IMR-90 (cell line): ENCODE measurements at regions not wholly inside any gene's neighbourhood (a gene's known extent, or its start where the extent isn't known, plus 50 kb on each side); places are given as distances from the start of the nearest gene placed in this dataset.

ENCODE experiments used
- ATAC-seq: fragments of 200-7000 bp; cut with Tn5 transposase; 2 replicates; pipeline ENCODE4 v1.9.1; 2020; ENCODE audit warnings: low read depth, mild to moderate bottlenecking, moderate library complexity
- BruUV-seq: library from RNA; stranded (reverse); fragments of 400-500 nt; replicated peaks from 2 replicates; lab custom pipeline; 2021; lab: Mats Ljungman, UMichigan
- CTCF ChIA-PET: fragments of 300-600 bp; formaldehyde crosslinking; extraction: SDS; loops from one replicate; lab custom pipeline; 2021; ENCODE audit warnings: antibody characterized with exemption; lab: Yijun Ruan, JAX
- POLR2A ChIA-PET: fragments of 300-600 bp; sonication (Branson Sonifier 250); formaldehyde crosslinking; loops from one replicate; lab custom pipeline; 2022; ENCODE audit warnings: antibody characterized with exemption; ENCODE audit not compliant: unreplicated experiment; lab: Charles Lee
- DNase-seq: peaks from one replicate; pipeline ENCODE4 v3.0.0; 2013
- H2AFZ ChIP-seq: replicated peaks from 2 replicates; pipeline ENCODE3; 2013; ENCODE audit warnings: low read length, mild to moderate bottlenecking; ENCODE audit not compliant: poor library complexity
- H2AK5ac ChIP-seq: 2 replicates; pipeline ENCODE4 v1.6.1; 2013; ENCODE audit warnings: low read depth, low read length, inconsistent platforms
- H2AK9ac ChIP-seq: replicated peaks from 2 replicates; pipeline ENCODE3; 2013; ENCODE audit warnings: mild to moderate bottlenecking, low read depth, low read length, moderate library complexity; ENCODE audit not compliant: poor library complexity
- H2BK120ac ChIP-seq: 2 replicates; pipeline ENCODE4 v1.6.1; 2013; ENCODE audit warnings: low read depth, low read length, inconsistent platforms
- H2BK15ac ChIP-seq: 3 replicates; pipeline ENCODE4 v1.6.1; 2013; ENCODE audit warnings: low read depth, low read length, inconsistent platforms
- H2BK20ac ChIP-seq: 2 replicates; pipeline ENCODE4 v1.6.1; 2013; ENCODE audit warnings: low read depth, mild to moderate bottlenecking, inconsistent platforms, low read length, moderate library complexity
- H2BK5ac ChIP-seq: 2 replicates; pipeline ENCODE4 v1.6.1; 2013; ENCODE audit warnings: mild to moderate bottlenecking, low read depth, low read length, inconsistent platforms; ENCODE audit not compliant: poor library complexity, severe bottlenecking
- H3K14ac ChIP-seq: replicated peaks from 2 replicates; pipeline ENCODE4 v1.6.1; 2013; ENCODE audit warnings: low read depth, low read length, inconsistent platforms
- H3K18ac ChIP-seq: 2 replicates; pipeline ENCODE4 v1.6.1; 2013; ENCODE audit warnings: low read depth, low read length, control low read depth
- H3K23ac ChIP-seq: 2 replicates; pipeline ENCODE4 v1.6.1; 2013; ENCODE audit warnings: low read depth, low read length, inconsistent platforms
- H3K27ac ChIP-seq: 2 replicates; pipeline ENCODE4 v1.5.1; 2013; ENCODE audit warnings: mild to moderate bottlenecking, control low read depth, low read length; ENCODE audit not compliant: insufficient read depth
- H3K27me3 ChIP-seq: 2 replicates; pipeline ENCODE4 v1.6.1; 2013; ENCODE audit warnings: low read length; ENCODE audit not compliant: control insufficient read depth, insufficient read depth
- H3K36me3 ChIP-seq: 2 replicates; pipeline ENCODE4 v1.6.1; 2013; ENCODE audit warnings: low read length, mixed read lengths; ENCODE audit not compliant: control insufficient read depth, insufficient read depth
- H3K4ac ChIP-seq: 2 replicates; pipeline ENCODE4 v1.6.1; 2013; ENCODE audit warnings: low read depth, low read length, inconsistent platforms
- H3K4me1 ChIP-seq: 2 replicates; pipeline ENCODE4 v1.6.1; 2013; ENCODE audit warnings: low read length, mixed read lengths; ENCODE audit not compliant: control insufficient read depth, insufficient read depth
- H3K4me2 ChIP-seq: 2 replicates; pipeline ENCODE4 v1.6.1; 2013; ENCODE audit warnings: low read depth, mild to moderate bottlenecking, control low read depth, low read length, moderate library complexity
- H3K4me3 ChIP-seq: 2 replicates; pipeline ENCODE4 v1.5.1; 2013; ENCODE audit warnings: low read depth, mild to moderate bottlenecking, control low read depth, low read length, moderate library complexity; ENCODE audit not compliant: insufficient read depth
- H3K56ac ChIP-seq: 2 replicates; pipeline ENCODE4 v1.6.1; 2013; ENCODE audit warnings: low read length, inconsistent platforms; ENCODE audit not compliant: insufficient read depth; ENCODE audit errors: extremely low read depth
- H3K79me1 ChIP-seq, 2 experiments: 2 replicates each; pipeline ENCODE4 v1.6.1; 2013; ENCODE audit warnings: low read length in 2 of 2, inconsistent platforms in 1 of 2, low read depth in 1 of 2
- H3K9ac ChIP-seq: 2 replicates; pipeline ENCODE4 v1.6.1; 2013; ENCODE audit warnings: low read depth, low read length, control low read depth
- H3K9me1 ChIP-seq: 2 replicates; pipeline ENCODE4 v1.6.1; 2013; ENCODE audit warnings: low read length, inconsistent platforms; ENCODE audit not compliant: insufficient read depth
- H3K9me3 ChIP-seq: 2 replicates; pipeline ENCODE4 v1.6.1; 2013; ENCODE audit warnings: low read length; ENCODE audit not compliant: control insufficient read depth, insufficient read depth
- H4K20me1 ChIP-seq: 2 replicates; pipeline ENCODE4 v1.6.1; 2013; ENCODE audit warnings: low read length, inconsistent platforms; ENCODE audit not compliant: insufficient read depth
- H4K5ac ChIP-seq: 2 replicates; pipeline ENCODE4 v1.6.1; 2013; ENCODE audit warnings: mild to moderate bottlenecking, low read depth, low read length, control low read depth
- H4K8ac ChIP-seq, 2 experiments: 2 replicates each; pipeline ENCODE4 v1.6.1; 2013; ENCODE audit warnings: low read depth in 2 of 2, low read length in 2 of 2, control low read depth in 1 of 2, inconsistent platforms in 1 of 2
- H4K91ac ChIP-seq: 2 replicates; pipeline ENCODE4 v1.6.1; 2013; ENCODE audit warnings: low read depth, low read length, inconsistent platforms; ENCODE audit not compliant: insufficient read depth
- BHLHE40 ChIP-seq: fragments of 150-350 bp; IDR thresholded peaks from 2 replicates; pipeline ENCODE4 v1.6.1; 2016; ENCODE audit warnings: mild to moderate bottlenecking, low read depth, low read length
- CEBPB ChIP-seq: IDR thresholded peaks from 2 replicates; pipeline ENCODE4 v1.6.1; 2012; ENCODE audit warnings: low read depth, low read length, improper control_type of control experiment
- CHD1 ChIP-seq: IDR thresholded peaks from 2 replicates; pipeline ENCODE4 v1.6.1; 2012; ENCODE audit warnings: low read depth, low read length, improper control_type of control experiment
- ELK1 ChIP-seq: fragments of 150-350 bp; IDR thresholded peaks from 2 replicates; pipeline ENCODE4 v1.6.1; 2016; ENCODE audit warnings: low read depth, mild to moderate bottlenecking, low read length, moderate library complexity, borderline replicate concordance
- FOS ChIP-seq: fragments of 150-350 bp; IDR thresholded peaks from 2 replicates; pipeline ENCODE4 v1.6.1; 2016; ENCODE audit warnings: low read depth, low read length
- MAFK ChIP-seq: IDR thresholded peaks from 2 replicates; pipeline ENCODE4 v1.6.1; 2012; ENCODE audit warnings: low read depth, low read length, improper control_type of control experiment
- MAZ ChIP-seq: IDR thresholded peaks from 2 replicates; pipeline ENCODE4 v1.6.1; 2012; ENCODE audit warnings: low read depth, mild to moderate bottlenecking, low read length, improper control_type of control experiment, moderate library complexity, borderline replicate concordance
- MXI1 ChIP-seq: IDR thresholded peaks from 2 replicates; pipeline ENCODE4 v1.6.1; 2012; ENCODE audit warnings: low read depth, mild to moderate bottlenecking, low read length, moderate library complexity, borderline replicate concordance
- POLR2A ChIP-seq: IDR thresholded peaks from 2 replicates; pipeline ENCODE4 v1.6.1; 2012; ENCODE audit warnings: mild to moderate bottlenecking, low read depth, low read length
- RAD21 ChIP-seq: IDR thresholded peaks from 2 replicates; pipeline ENCODE4 v1.6.1; 2012; ENCODE audit warnings: low read length, improper control_type of control experiment
- RCOR1 ChIP-seq: IDR thresholded peaks from 2 replicates; pipeline ENCODE4 v1.6.1; 2012; ENCODE audit warnings: mild to moderate bottlenecking, low read length, improper control_type of control experiment; ENCODE audit not compliant: insufficient replicate concordance
- RFX5 ChIP-seq: IDR thresholded peaks from 2 replicates; pipeline ENCODE4 v1.8.0; 2012; ENCODE audit warnings: low read depth, mild to moderate bottlenecking, low read length, moderate library complexity
- WGBS, 2 experiments: methylation state at CpG; one replicate each; pipeline versions ENCODE4 v1.1.5 to v1.1.7; 2013; ENCODE audit warnings: missing lambda C conversion rate in 2 of 2; ENCODE audit not compliant: insufficient read length in 1 of 2; ENCODE audit errors: extremely low coverage in 2 of 2; 5-methylcytosine and 5-hydroxymethylcytosine counted together
- dilution Hi-C: fragments of 300-500 bp; cut with HindIII; formaldehyde crosslinking; loops from one replicate; pipeline ENCODE4 v1.14.3; 2018; ENCODE audit warnings: low sequenced_read_pairs; ENCODE audit not compliant: unreplicated experiment
- in situ Hi-C: fragments of 300-500 bp; cut with MboI; formaldehyde crosslinking; loops from 3 replicates; pipeline ENCODE4 v1.14.3; 2019; ENCODE audit warnings: low sequenced_read_pairs, inconsistent platforms, mixed read lengths
- intact Hi-C: fragments of 100-400 bp; cut with micrococcal nuclease; formaldehyde crosslinking; loops from 2 replicates; pipeline ENCODE4 v1.10.0; 2022
- TF ChIP-seq, protein P1 (sequence below): conservative IDR thresholded peaks from 2 replicates; pipeline ENCODE4 v1.5.1; 2012; ENCODE audit warnings: mild to moderate bottlenecking, low read depth, low read length, improper control_type of control experiment
- TF ChIP-seq, protein P2 (sequence below): fragments of 150-350 bp; IDR thresholded peaks from 2 replicates; pipeline ENCODE4 v1.6.1; 2017; ENCODE audit warnings: mild to moderate bottlenecking, antibody characterized with exemption, low read length, low read depth

DNA sequence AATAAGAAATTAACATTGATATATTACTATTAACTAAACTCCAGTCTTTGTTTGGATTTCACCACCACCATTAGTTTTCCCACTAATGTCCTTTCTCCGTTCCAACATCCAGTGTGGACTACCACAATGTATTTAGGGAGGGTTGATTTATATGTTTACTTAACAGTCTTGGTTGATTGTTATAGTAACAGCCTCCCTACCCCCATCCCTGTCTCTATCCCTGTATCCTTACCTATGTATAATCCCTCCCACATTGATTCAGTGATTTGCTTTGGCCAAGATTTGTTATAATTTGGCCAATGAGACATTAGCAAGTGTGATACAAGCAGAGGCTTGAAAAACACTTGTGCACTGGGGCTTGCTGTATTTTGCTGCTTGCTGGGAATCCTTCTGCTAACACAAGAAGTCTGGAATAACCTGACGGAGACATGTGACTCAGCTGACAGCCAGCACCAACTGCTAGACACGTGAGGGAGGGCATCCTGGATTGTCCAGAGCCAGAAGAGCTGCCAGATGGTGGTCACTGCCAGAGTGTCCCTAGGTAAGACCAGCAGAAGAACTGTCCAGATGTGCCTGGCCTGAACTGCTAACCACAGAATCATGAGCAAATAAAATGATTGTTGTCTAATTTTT lies 51.2 kb upstream of the TCF7 start:
- in situ Hi-C loops = no loop called here
- intact Hi-C loops = no loop called here
- Histone ChIP-seq H3K14ac (no peak overlapping the region), H2BK20ac (no peak overlapping the region), H3K9ac (no peak overlapping the region), H2AFZ (no peak overlapping the region), H2BK15ac (no peak overlapping the region), H4K8ac (no peak overlapping the region), H3K9me1 (0 out of 2 replicates have a peak, but pooled peaks cover 3% of the 10 kb centered on the region), H3K27ac (no peak overlapping the region), H3K79me1 (no peaks in the 10 kb centered on the region), H4K91ac (no peak overlapping the region), H3K27me3 (peaks cover 18% of the 10 kb centered on the region), H3K23ac (no peak overlapping the region), H3K56ac (no peak overlapping the region), H4K5ac (no peak overlapping the region), H3K4me1 (no peaks in the 10 kb centered on the region), H4K20me1 (no peaks in the 10 kb centered on the region), H3K9me3 (no peaks in the 10 kb centered on the region), H3K4me2 (no peak overlapping the region), H2BK120ac (no peak overlapping the region), H3K4ac (no peak overlapping the region), H2AK5ac (no peak overlapping the region), H3K36me3 (no peaks in the 10 kb centered on the region), H3K18ac (no peak overlapping the region), H2BK5ac (no peak overlapping the region), H3K4me3 (no peak overlapping the region), H2AK9ac (no peak overlapping the region)
- no TSS peak for BruUV-seq
- no peak for ATAC-seq
- dilution Hi-C loops = no loop called here
- ChIA-PET CTCF (interaction anchor here (0.6 kb wide), 1 partner anchor 1046 kb away, joined by 4 read pairs; no protein-coding TSS in a partner anchor), POLR2A (no interaction called here)
- 40% methylated on average over 2 of the region's 3 CpGs; no CpG with 5 or more reads in 1 of the 2 experiments for WGBS, 2 experiments
- DNase-seq = no peak
- TF ChIP-seq RCOR1 (no peak), FOS (no peak), ELK1 (no peak), CHD1 (no peak), RFX5 (no peak), MAFK (no peak), BHLHE40 (no peak), MXI1 (no peak), RAD21 (no peak), MAZ (no peak), POLR2A (no peak), CEBPB (no peak)
- TF ChIP-seq, protein P1, sequence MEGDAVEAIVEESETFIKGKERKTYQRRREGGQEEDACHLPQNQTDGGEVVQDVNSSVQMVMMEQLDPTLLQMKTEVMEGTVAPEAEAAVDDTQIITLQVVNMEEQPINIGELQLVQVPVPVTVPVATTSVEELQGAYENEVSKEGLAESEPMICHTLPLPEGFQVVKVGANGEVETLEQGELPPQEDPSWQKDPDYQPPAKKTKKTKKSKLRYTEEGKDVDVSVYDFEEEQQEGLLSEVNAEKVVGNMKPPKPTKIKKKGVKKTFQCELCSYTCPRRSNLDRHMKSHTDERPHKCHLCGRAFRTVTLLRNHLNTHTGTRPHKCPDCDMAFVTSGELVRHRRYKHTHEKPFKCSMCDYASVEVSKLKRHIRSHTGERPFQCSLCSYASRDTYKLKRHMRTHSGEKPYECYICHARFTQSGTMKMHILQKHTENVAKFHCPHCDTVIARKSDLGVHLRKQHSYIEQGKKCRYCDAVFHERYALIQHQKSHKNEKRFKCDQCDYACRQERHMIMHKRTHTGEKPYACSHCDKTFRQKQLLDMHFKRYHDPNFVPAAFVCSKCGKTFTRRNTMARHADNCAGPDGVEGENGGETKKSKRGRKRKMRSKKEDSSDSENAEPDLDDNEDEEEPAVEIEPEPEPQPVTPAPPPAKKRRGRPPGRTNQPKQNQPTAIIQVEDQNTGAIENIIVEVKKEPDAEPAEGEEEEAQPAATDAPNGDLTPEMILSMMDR = no peak
- TF ChIP-seq, protein P2, sequence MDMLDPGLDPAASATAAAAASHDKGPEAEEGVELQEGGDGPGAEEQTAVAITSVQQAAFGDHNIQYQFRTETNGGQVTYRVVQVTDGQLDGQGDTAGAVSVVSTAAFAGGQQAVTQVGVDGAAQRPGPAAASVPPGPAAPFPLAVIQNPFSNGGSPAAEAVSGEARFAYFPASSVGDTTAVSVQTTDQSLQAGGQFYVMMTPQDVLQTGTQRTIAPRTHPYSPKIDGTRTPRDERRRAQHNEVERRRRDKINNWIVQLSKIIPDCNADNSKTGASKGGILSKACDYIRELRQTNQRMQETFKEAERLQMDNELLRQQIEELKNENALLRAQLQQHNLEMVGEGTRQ = no peak
